ENCODE measurements at regions not wholly inside any gene's neighbourhood (a gene's known extent, or its start where the extent isn't known, plus 50 kb on each side); places are given as distances from the start of the nearest gene placed in this dataset.

DNA sequence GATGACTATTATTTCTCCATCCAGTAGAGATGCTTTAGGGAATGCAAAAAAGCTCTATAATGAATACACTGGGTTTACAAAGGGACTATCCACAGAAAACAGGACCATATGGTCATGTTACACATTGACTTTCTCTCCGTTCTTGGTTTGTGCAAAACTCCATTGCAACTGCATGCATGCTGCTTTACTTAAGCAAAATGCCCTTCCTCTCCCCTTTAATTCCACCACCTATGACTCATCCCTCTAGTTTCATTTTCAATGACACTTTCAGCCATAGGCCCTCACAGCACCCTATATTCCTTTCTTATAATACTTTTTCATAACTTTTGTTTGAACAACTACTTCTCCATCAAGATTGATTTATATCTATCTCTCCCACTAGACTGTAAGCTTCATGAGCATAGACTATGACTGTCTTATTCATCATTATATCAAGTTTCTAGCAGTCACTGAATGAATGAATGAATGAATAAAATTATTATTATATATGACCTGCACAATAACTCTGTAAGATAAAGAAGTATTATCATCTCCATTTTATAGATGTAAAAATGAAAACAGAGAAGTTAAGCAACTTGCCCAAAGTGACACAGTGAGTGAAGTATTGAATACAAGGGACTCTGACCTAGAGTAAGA, 248.9 kb downstream of the PLPP3 start:
- Histone ChIP-seq H2AFZ (ENCODE audit: low read depth, low read length) (no peak overlapping the region), H3K4me1 (ENCODE audit: low read length) (peaks cover 53% of the 10 kb centered on the region), H3K27me3 (ENCODE audit: low read depth, low read length) (no peaks in the 10 kb centered on the region), H3K36me3 (replicated peaks; ENCODE audit: low read depth, low read length) (no peaks in the 10 kb centered on the region), H3K9ac (ENCODE audit: low read length) (no peak overlapping the region), H3K27ac (ENCODE audit: low read length) (peak overlapping the region; percentile 53), H4K20me1 (ENCODE audit: insufficient read depth, low read length) (no peaks in the 10 kb centered on the region), H3K4me3 (ENCODE audit: low read length) (no peak overlapping the region), H3K4me2 (ENCODE audit: low read length) (peak overlapping the region; percentile 62), H3K9me3 (ENCODE audit: insufficient read depth, low read length) (no peaks in the 10 kb centered on the region), H3K79me2 (ENCODE audit: low read length) (no peaks in the 10 kb centered on the region)
- TF ChIP-seq, protein P1, sequence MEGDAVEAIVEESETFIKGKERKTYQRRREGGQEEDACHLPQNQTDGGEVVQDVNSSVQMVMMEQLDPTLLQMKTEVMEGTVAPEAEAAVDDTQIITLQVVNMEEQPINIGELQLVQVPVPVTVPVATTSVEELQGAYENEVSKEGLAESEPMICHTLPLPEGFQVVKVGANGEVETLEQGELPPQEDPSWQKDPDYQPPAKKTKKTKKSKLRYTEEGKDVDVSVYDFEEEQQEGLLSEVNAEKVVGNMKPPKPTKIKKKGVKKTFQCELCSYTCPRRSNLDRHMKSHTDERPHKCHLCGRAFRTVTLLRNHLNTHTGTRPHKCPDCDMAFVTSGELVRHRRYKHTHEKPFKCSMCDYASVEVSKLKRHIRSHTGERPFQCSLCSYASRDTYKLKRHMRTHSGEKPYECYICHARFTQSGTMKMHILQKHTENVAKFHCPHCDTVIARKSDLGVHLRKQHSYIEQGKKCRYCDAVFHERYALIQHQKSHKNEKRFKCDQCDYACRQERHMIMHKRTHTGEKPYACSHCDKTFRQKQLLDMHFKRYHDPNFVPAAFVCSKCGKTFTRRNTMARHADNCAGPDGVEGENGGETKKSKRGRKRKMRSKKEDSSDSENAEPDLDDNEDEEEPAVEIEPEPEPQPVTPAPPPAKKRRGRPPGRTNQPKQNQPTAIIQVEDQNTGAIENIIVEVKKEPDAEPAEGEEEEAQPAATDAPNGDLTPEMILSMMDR (IDR thresholded peaks at IDR 0.05; ENCODE audit: low read depth, low read length): no peak
- TF ChIP-seq EZH2phosphoT487 (IDR thresholded peaks at IDR 0.05; ENCODE audit: low read depth): no peak

DNA sequence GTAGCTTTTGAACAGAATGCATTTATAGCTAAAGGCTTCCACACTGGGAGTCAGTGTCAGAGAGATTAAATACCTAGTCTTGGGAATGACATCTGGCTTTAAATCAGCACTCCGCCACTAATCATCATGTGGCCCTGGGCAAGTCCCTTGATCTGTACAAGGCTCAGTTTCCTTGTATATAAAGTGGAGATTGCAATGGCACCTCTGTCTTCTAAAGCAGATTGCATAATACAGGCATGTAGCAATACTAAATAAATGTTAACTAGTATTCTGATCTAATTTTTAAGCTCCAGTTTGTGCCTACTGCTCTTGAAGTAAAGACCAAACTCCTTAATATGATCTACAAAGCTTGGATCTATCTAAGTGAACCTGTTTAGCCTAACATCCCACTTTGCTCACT, 249.4 kb downstream of the PLPP3 start:
- Histone ChIP-seq H3K4me1 (ENCODE audit: low read length) (peaks cover 58% of the 10 kb centered on the region), H3K9ac (ENCODE audit: low read length) (no peak overlapping the region), H2AFZ (ENCODE audit: low read depth, low read length) (no peak overlapping the region), H3K36me3 (replicated peaks; ENCODE audit: low read depth, low read length) (no peaks in the 10 kb centered on the region), H3K4me3 (ENCODE audit: low read length) (no peak overlapping the region), H3K9me3 (ENCODE audit: insufficient read depth, low read length) (no peaks in the 10 kb centered on the region), H4K20me1 (ENCODE audit: insufficient read depth, low read length) (no peaks in the 10 kb centered on the region), H3K27ac (ENCODE audit: low read length) (peak overlapping the region; percentile 53), H3K4me2 (ENCODE audit: low read length) (peak overlapping the region; percentile 62), H3K79me2 (ENCODE audit: low read length) (no peaks in the 10 kb centered on the region), H3K27me3 (ENCODE audit: low read depth, low read length) (no peaks in the 10 kb centered on the region)
- no peak for TF ChIP-seq EZH2phosphoT487 (IDR thresholded peaks at IDR 0.05; ENCODE audit: low read depth)
- TF ChIP-seq, protein P1 (IDR thresholded peaks at IDR 0.05; ENCODE audit: low read depth, low read length): no peak

DNA sequence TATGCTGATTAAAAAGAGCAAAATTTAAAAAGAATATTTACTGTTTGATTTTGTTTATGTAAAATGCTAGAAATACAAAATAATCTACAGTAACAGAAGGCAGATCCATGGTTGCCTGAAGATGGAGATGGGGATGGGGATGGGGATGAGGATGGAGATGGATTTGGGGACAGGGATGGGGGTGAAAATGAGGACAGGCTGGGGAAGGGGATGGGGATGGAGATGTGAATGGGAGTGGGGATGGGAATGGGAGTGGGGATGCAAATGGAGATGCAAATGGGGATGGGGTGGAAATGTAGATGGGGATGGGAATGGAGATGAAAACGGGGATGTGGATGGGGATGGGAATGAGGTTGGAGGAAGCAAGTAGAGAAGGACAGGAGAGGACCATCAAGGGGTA, 252.2 kb downstream of the PLPP3 start:
- Histone ChIP-seq H3K4me1 (ENCODE audit: low read length) (peaks cover 66% of the 10 kb centered on the region), H3K4me2 (ENCODE audit: low read length) (no peak overlapping the region), H3K4me3 (ENCODE audit: low read length) (no peak overlapping the region), H3K27ac (ENCODE audit: low read length) (no peak overlapping the region), H4K20me1 (ENCODE audit: insufficient read depth, low read length) (peaks cover 3% of the 10 kb centered on the region; the same call in 1 of the 2 replicates), H3K9ac (ENCODE audit: low read length) (no peak overlapping the region), H3K79me2 (ENCODE audit: low read length) (no peaks in the 10 kb centered on the region), H3K9me3 (ENCODE audit: insufficient read depth, low read length) (no peaks in the 10 kb centered on the region), H3K36me3 (replicated peaks; ENCODE audit: low read depth, low read length) (no peaks in the 10 kb centered on the region), H3K27me3 (ENCODE audit: low read depth, low read length) (no peaks in the 10 kb centered on the region; the same call in 1 of the 2 replicates), H2AFZ (ENCODE audit: low read depth, low read length) (no peak overlapping the region)
- TF ChIP-seq, protein P1 (IDR thresholded peaks at IDR 0.05; ENCODE audit: low read depth, low read length): no peak
- no peak for TF ChIP-seq EZH2phosphoT487 (IDR thresholded peaks at IDR 0.05; ENCODE audit: low read depth)

DNA sequence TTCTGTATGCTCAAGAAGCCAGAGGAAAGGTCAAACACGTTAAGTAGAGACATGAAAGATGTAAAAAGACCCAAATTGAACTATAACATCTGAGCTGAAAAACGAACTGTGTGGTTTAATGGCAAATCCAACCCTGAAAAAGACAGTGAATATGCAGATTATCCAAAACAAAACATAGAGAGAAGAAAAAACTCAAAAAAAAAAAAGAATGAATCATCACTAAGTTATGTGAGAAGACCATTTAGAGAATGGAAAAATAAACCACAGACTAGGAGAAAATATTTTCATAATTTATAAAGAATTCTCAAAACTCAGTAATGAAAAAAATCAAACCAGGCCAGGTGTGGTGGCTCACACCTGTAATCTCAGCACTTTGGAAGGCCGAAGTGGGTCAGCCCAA, 253.3 kb downstream of the PLPP3 start:
- Histone ChIP-seq H3K4me3 (ENCODE audit: low read length) (no peak overlapping the region), H3K36me3 (replicated peaks; ENCODE audit: low read depth, low read length) (no peaks in the 10 kb centered on the region), H3K27ac (ENCODE audit: low read length) (no peak overlapping the region), H3K9me3 (ENCODE audit: insufficient read depth, low read length) (no peaks in the 10 kb centered on the region), H3K4me2 (ENCODE audit: low read length) (no peak overlapping the region), H3K4me1 (ENCODE audit: low read length) (peaks cover 55% of the 10 kb centered on the region), H3K9ac (ENCODE audit: low read length) (no peak overlapping the region), H2AFZ (ENCODE audit: low read depth, low read length) (no peak overlapping the region), H3K79me2 (ENCODE audit: low read length) (no peaks in the 10 kb centered on the region), H3K27me3 (ENCODE audit: low read depth, low read length) (no peaks in the 10 kb centered on the region; the same call in 1 of the 2 replicates), H4K20me1 (ENCODE audit: insufficient read depth, low read length) (peaks cover 3% of the 10 kb centered on the region; the same call in 1 of the 2 replicates)
- TF ChIP-seq, protein P1 (IDR thresholded peaks at IDR 0.05; ENCODE audit: low read depth, low read length): no peak
- TF ChIP-seq EZH2phosphoT487 (IDR thresholded peaks at IDR 0.05; ENCODE audit: low read depth): no peak

Measured in OCI-LY3 (cell line).